ENCODE measurements at regions not wholly inside any gene's neighbourhood (a gene's known extent, or its start where the extent isn't known, plus 50 kb on each side); places are given as distances from the start of the nearest gene placed in this dataset.

DNA sequence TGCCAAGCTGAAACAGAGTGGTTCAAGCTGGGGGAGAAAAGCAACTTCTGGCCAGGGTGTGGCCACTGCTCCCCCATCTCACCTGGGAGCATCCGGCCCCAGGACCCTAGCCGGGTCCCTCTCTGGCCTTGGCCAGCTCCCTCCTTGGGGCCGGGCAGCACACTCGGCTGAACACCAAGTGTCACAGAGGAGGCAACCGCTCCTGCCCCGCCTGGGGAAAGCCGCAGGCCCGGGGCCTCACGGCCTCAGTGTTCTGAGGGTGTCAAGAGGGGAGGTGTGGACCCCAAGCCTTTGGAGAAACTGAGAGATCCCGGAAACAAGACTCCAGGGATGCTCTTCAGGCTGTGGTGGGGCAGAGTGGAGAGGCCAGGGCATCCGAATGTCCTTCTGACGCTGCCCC, 88.4 kb downstream of the ENGASE start:
- no peak for DNase-seq

DNA sequence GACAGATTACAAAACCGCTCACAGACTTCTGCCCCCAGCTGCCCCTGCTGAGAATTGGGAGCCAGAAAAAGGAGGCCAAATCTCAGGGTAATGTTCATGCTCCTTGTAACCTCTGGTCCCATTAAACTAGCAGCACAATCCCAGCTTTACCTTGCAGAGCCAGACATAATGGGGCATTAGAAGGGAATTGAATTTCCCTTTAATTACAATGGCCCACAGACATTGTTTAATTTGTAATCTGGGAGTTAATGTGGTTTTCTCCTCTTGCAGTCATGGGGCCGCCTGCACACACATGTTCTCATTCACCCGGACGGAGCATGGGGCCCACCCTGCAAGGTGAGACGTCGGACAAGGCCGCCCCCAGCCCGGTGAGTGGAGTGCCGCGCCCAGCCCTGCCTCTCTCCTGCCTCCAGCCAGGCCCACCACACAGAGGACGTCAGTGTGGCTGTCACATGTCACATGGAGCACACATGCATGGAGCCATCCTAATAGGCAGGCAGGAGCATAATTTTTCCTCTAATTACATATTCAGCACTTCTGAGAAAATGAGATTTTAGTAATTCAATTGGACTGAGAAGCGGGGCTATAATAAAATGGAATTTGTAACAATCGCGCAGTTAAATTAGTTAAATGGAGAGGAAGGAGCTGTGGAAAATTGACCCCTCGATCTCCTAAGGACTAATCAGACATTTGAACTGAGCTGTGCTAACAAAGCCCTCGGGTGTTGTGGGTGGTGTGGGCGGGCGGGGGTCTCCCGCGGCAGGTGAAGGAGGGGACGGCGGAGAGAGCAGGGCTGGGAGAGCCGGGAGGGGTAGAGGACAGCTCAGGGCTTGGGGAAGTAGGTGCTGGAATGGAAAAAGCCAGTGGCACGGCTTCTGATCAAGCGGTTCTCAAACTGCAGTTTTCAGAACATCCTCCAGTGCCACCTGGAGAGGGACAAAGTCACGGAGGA, 87.7 kb downstream of the ENGASE start:
- DNase-seq = no peak

GRCh38 chr17:79160980-79161636, 86.5 kb downstream of the ENGASE start:
- DNase-seq = no peak

DNA sequence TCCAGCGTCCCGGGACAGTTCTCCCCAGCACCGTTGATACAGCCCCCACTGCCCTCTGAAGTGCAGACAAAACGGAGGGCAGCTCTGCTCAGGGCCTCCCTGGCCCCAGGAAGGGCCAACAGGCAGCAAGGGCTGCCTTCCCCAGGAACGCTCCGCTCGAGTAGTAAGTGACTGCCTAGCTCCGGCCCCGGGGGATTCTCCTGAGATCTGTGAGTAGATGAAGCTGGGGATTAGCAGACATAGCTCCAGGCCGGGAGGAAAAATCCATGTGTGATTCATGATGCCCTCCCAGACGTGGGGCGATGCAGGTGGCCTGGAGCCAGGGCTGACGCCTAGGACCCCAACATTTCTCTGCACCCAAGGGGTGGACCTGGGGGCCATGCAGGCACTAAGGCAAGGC, 85.3 kb downstream of the ENGASE start:
- DNase-seq = no peak

DNA sequence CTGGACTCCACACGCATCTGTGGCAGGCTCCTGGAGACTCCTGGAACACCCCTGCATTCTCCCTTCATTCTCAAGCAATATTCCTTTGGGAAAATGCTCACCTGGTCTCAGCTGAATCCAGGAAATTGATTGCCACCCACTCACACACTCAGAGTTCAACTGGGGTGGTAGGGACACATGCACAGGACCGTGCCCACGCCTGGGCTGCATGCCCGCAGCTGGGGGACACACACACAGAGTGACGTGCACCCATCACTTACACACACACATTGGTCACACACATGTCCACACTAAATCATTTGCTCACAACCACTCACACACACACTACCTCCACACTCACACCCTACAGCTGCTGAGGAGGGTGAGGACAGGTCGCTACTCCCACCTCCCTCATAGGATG, 84.8 kb downstream of the ENGASE start:
- no peak for DNase-seq

DNA sequence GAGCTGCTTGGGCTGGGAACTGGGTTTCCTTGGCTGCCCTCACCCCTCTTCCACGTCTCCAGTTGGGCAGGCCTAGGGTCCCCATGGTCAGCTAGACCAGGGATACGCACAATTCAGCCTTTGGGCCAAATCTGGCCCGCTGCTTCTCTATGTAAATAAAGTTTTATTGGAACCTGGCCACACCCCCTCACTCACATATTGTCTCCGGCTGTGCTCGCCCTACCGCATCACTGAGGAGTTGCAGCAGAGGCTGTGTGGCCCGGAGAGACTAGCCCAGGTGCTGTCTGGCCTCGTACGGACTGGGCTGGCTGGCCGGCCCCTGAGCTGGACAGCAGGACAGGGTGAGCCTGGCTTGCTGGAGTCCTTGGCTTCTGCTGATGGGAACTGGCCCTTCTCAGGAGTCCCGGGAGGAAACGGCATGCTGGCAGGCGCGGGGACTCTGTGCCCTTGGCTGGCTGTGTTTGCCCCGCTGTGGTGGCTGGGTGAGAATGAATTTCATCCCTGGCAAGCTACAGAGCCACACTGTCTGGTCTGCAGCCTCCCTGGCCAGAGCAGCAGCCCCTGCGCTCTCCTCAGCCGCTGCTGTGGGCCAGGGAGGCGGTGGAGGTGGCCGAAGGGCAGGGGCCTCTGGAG, 82.0 kb downstream of the ENGASE start:
- no peak for DNase-seq

- DNase-seq = no peak
Measured at GRCh38 chr17:79155701-79156100, 81.1 kb downstream of the ENGASE start.

GRCh38 chr17:79154951-79155585, 80.4 kb downstream of the ENGASE start:
- peak; percentile 14 for DNase-seq

DNA sequence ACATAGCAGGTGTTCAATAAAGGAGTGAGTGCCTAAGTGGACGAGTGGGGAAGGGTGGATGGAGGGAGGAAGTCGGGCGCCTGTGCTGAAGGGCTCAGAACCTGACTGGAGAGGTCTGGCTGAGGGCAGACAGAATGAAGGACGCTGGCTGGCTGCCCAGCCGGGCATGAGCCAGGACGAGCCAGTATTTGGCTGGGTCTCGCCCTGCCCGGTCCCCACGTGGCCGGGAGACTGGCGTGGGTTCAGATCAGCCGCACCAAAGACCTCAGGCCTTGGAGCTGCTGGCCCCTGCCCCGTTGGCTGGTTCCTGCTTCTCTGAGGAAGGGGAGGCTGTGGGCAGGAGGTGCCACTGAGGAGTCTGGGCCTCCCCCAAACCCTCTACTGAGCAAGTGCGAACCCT, 79.8 kb downstream of the ENGASE start:
- DNase-seq = no peak

DNA sequence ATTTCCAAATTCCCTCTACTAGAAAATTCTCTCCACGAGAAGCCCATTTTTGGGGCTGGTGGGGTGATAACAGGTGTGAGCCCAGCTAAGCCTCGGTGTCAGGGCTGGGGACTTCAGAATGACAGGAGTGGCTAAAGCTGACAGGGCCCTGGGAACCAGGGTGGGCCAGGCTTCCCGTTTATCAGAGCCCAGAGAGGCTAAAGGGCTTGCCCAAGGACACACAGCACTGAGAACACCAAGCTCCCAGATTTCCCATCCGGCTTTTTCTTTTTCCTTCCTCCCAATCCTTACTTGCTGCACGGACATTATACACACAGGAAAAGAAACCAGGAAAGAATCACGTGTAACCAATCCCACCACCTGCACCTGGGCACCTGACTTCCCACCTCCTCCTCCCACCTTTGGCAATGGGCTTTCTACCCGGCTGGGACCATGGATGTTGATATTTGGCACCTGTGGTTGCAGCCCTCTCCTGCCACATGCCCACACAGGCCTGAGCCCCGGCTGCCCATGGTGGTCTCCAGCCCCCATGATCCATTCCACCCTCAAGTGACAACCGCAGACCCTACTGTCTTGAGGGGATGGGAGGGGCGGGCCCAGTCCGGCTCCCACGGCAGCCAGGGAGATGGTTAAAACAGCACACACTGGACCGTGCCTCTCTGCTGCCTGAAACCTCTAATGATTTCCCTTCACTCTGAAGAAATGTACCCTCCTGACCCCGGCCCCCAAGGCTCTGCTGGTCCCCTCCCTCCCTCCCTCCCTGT, 78.9 kb downstream of the ENGASE start:
- no peak for DNase-seq

DNA sequence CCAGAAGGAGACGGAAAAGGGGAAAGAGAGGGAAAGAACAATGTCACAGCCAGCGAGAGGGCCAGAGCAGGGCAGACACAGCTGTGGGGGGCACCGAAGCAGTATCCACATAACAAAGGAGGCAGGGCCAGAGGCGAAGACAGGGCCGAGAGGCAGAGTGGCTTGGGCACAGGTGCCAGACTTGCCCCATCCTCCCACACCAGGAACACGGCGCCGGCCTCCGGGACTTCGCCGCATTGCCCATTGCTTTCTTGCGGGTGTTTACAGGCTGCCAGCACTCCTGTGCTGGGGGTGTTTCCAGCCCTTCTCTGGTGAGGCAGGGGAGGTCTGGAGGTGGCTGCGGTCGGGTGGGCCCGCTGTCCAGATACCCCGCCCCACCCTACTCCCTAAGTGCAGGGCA, 78.0 kb downstream of the ENGASE start:
- DNase-seq = no peak

- no peak for DNase-seq
Measured at GRCh38 chr17:79152110-79152509, 77.5 kb downstream of the ENGASE start.

- DNase-seq = no peak
Measured at GRCh38 chr17:79150799-79151198, 76.2 kb downstream of the ENGASE start.

GRCh38 chr17:79150035-79150733, 75.6 kb downstream of the ENGASE start:
- no peak for DNase-seq

GRCh38 chr17:79148584-79148983, 74.0 kb downstream of the ENGASE start:
- no peak for DNase-seq

- no peak for DNase-seq
Measured at GRCh38 chr17:79147746-79148506, 73.3 kb downstream of the ENGASE start.

GRCh38 chr17:79146562-79146961, 71.9 kb downstream of the ENGASE start:
- peak; percentile 36 for DNase-seq

GRCh38 chr17:79145548-79145947, 70.9 kb downstream of the ENGASE start:
- DNase-seq = no peak

DNA sequence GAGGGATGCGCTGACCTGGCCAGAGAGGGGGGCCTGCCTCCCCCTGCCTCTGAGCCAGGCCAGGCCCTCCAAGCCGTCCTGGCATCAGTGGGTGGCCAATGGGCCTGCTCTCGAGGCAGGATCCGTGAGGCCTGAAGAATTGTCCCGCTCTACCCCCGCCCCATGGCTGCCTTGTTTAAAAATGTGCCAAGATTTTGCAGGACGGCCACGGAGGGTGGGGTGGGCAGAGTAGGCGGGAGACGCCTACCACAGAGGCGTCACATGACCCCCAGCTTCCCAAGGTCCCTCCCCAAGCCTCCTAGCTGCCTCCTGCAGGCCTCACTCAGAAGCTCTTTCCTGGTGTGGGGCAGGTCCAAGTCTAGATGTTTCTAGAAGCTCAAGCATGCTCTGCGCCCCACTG, 69.5 kb downstream of the ENGASE start:
- DNase-seq = no peak

DNA sequence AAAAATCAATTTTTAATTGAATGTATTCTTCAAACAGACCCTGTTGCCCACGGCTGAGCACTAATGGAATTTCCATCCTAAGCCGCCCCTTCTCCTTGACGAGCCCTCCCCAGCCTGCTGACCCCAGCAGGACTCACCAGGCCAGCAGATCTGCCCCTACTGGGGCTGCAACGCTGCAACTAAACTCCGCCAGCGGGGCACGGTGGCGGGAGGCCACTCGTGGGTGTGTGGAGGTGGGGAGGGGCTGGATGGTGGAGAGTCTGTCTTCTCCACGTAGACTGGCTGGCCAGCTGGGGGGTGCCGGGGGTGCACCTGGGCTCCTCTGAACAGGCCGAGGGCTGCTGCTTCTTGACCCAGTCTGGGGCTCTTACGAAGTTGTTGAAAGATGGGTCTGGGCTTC, 67.8 kb downstream of the ENGASE start:
- DNase-seq = no peak

All from NCI-H345 (cell line).